HG03064 (cell line): ENCODE measurements at regions not wholly inside any gene's neighbourhood (a gene's known extent, or its start where the extent isn't known, plus 50 kb on each side); places are given as distances from the start of the nearest gene placed in this dataset.
"Not testable (repeated sequence)": the region's sequence is repeated elsewhere in the genome, so short reads cannot be mapped to it uniquely, and the experiment has no call there.

Source experiments
- ATAC-seq: cut with Tn5 transposase; IDR thresholded peaks from one replicate; pipeline ENCODE4 v1.9.1; 2021; ENCODE audit warnings: low read depth; ENCODE audit not compliant: unreplicated experiment

DNA sequence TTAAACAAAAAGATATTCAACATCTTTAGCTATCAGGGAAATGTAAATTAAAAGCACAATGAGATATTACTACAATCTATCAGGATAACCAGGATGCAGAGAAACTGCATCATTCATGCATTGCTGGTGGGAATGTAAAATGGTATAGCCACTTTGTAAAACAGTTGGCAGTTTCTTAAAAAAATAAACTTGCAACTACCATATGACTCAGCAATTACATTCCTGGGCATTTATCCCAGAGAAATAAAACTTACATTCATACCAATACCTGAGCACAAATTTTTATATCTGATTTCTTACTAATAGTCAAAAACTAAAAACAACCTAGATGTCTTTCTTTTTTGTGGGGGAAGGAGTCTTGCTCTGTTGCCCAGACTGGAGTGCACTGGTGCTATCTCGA is 190.3 kb upstream of the TAB2 start:
- no peak for ATAC-seq

DNA sequence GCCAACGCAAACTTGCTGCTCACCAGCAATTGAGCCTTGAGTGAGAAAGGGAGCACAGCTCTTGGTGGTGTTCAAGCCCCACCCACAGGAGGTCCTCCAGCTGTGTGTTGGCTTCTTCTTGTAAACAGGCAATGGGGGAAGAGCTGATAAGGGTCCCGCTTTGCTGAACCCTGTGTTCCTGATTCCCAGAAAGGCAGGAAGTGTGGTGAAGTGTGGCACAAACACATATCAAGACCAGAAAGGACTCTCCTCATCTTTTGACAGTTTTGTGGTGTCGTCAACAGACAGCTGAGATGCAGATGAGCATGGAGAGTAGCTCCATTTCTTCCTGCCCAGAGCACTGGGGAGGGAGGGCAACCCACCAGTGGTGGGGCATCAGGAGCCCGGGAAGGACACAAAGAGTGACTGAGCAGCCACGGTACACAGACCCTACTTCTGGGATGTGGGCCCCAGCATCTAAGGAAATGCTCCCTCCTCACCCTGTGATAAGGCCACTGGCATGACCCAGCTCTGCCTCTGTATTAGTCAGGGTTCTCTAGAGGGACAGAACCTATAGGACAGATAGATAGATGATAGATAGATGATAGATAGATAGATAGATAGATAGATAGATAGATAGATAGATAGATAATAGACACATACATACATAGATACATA is 188.9 kb upstream of the TAB2 start:
- no peak for ATAC-seq

DNA sequence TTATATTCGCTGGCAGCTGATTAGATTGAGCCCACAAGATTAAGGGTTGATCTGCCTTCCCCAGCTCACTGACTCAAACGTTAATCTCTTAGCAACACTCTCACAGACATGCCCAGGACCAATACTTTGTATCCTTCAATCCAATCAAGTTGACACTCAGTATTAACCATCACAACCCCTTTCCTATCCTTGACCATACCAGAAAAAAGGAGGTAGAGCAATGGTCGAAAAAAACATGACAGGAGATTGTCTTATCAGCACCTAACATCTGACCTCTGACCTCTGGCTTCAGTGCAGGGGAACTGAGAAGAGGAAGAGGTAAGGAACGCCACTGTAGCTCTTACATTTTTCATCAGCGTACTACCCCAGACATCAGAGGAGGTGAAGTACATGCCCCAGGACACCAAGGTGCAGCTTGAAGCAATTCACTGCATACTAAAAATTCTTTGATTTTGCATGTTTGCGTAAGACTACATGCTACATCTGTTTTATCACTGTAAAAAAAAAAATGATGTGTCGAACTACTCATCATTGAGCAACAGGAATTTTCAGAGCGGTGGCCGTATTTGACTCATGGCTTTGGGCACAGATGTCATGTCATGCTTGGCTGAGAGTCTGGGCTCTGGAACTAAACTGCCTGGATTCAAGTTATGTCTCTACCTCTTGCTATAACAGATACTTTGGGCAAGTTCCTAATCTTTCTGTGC is 188.0 kb upstream of the TAB2 start:
- ATAC-seq = no peak

GRCh38 chr6:149130090-149130489 is 187.4 kb upstream of the TAB2 start:
- no peak for ATAC-seq

DNA sequence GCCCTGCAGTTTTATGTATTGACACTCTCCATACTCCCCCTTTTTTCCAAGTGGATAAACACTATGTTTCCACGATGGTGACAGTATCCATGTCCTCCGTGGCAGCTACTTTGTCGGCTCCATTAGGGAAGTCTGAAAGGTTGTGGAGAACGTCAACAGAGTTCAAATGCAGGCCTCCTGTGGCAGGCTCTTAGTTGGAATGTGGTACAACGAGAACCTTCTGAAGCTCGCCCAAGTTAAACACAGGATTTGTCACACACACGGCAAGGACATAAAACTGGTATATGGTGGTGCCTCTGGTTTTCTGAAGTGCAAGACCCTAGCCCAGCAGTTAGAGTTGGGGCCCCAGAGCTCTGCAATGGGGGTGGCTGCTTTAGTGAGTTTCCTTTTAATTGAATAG is 187.0 kb upstream of the TAB2 start:
- ATAC-seq = no peak

DNA sequence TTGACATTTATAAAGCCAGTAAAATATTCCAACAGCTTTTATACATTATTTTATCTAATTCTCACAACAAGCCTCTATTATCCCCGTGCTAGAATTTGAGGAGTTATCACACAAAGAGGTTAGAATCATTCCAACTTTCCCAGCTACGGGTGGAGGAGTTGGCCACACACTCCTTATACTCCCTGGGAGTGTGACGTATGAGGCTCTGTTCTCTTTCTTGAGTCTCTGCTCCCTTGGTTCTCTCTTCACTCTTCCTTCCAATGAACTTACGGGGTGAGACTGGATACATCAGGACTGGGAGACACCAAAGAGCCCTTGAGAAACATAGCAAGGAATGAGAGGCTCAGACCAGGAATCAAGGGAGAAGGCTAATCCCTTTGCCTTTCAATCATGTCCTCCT is 185.6 kb upstream of the TAB2 start:
- no peak for ATAC-seq

DNA sequence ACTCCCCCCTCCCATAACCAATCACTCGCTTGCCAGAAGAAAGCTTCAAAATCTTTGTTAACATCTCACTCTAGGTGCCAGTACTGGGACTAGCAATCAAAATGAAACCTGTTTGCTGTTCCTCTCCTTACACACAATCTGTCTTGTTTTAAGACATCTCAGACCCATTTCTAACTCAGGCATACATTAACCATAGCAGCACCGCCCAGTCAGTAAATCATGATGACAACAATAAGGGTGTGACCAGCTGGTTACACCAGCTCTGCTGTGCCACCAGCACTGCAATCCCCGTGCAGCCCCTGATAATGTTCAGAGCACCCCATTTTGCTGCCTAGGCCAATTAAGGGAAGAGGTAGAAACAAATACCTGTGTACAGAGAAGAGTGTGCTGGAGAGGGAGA is 185.2 kb upstream of the TAB2 start:
- no peak for ATAC-seq

DNA sequence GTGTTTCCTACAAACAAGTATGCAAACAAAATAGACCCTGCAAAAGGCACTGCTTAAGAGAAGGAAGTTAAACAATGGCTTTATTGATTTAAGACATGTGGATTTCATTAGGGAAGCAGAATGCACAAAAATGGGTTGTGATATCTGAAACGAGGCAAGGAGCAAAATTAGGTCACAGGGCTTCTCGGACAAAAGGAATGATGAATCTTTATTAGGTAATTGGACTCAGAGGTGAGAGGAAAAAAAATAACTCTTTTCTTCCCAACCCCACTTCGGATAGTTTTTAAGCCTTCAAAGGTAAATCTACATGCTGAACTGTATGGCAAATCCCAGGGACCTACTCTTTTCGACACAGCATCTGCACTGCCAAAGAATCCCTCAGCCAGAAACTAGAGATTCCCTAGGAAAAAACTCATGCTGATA is 183.0 kb upstream of the TAB2 start:
- ATAC-seq = no peak

DNA sequence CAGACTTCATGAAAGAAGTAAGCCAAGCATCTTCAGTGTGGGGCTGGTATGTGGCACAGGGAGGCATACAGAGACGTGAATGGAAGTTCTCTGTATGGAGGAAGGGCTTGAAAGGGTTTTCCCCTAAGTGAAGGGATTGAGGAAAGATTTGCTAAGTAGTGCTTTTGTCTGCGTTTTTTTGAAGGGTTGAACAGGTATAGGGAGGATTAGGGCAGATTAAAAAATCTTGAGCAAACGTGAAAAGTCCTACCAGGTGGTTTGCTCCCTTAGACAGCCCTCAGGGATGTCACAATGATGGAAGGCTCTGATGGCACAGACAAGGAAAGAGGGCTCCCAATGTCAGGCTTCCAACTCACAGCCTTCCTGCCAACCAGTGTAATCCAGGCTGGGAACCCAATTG is 181.7 kb upstream of the TAB2 start:
- no peak for ATAC-seq

DNA sequence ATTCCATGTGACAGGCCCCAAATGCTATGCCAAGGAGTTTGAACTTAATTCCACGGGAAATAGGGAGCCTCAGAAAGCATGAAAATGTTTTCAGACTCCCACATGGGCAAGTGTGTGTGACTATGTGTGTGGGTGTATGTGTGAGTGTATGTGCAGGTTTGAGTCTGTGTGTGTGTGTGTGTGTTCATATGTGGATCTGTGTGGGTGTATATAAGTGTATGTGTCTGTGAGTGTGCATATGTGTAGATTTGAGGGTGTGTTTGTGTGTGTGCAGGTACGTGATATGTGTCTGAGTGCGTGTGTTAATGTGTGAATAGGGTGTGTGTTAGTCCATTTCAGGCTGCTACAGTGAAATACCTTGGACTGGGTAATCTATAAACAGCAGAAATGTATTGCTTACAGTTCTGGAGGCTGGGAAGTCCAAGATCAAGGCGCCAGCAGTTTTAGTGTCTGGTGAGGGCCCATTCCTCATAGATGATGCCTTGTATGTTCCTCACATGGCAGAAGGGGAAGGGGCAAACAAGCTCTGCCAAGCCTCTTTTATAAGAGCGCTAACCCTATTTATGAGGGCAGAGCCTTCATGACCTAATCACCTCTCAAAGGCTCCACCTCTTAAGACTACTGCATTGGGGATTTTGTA is 181.1 kb upstream of the TAB2 start:
- ATAC-seq = no peak

- no peak for ATAC-seq
Observed at GRCh38 chr6:149136913-149137286, 180.6 kb upstream of the TAB2 start.

DNA sequence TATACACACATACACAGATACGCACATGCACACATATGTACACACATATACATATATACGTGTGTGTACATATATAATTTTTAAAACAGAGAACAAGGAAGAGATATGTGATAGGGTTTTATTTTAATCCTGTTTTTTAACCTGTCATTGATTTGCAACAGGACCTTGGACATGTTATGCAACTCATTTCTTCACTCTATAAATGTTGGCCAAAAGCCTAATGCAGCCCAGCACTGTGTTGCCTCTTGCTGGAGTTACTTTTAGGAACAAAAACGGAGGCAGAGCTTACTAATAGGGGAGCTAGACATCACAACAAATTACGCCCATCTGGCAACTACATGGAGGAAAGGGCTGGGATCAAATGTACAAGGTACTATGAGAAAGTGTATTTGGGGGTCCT is 179.9 kb upstream of the TAB2 start:
- no peak for ATAC-seq

GRCh38 chr6:149138089-149138488 is 179.4 kb upstream of the TAB2 start:
- ATAC-seq = no peak

DNA sequence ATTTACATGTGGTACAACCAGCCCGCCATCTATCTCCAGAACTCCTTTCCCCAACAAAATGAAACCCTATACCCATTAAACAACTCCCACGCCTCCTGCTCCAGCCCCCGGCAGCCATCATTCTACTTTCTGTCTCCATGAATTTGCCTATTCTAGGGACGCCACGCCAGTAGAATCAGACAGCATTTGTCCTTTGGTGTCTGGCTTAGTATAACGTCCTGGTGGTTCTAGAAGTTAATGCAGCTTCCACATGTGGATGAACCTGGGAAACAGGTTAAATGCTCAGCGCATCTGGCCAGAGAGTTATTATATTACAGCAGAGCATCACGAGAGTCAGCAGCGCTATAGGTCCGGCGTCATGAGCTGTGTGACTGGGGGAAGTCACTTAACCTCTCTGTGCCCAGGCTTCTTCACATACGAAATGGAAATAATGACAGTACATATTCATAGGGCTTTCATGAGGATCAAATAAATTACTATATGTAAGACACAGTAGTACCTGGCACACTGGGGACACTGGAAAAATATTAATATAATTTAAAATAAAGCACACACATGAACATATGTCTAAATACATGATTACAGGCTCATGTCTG is 178.7 kb upstream of the TAB2 start:
- no peak for ATAC-seq

DNA sequence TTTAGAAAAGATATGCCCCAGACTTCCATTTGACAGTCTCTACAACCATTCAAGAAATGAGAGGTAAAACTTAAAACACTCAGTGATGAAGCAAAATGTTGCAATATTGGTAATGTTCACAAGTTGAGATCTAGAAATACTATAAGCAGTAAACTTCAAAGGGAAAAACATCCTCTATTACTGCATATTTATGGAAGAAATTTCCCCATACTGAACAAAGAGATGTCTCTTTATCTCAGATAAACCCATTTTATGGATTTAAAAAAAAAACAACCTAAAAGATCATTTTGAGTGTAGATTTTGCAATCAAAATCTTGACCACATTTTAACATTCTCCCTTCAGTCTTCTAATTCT is 177.8 kb upstream of the TAB2 start:
- ATAC-seq = no peak

GRCh38 chr6:149140137-149140909 is 177.2 kb upstream of the TAB2 start:
- ATAC-seq = peak; percentile 74

DNA sequence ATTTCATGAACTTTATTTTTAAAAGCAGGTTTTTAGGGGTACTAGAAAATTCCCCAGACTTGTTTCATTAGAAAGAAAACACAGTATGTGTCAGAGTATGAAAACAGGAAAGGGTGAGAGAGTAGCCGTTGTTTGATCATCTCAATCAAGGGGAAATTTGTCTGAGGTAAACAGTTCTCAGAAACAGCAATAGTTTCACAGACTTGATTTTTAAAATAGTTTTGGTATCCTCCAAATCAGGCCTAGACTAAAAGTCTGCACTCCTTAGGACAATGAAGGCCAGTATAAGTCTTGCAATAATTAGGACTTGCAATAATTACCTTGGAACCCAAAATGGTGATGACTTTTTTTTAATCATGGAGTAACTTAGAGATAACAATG is 176.6 kb upstream of the TAB2 start:
- ATAC-seq = peak; percentile 53

DNA sequence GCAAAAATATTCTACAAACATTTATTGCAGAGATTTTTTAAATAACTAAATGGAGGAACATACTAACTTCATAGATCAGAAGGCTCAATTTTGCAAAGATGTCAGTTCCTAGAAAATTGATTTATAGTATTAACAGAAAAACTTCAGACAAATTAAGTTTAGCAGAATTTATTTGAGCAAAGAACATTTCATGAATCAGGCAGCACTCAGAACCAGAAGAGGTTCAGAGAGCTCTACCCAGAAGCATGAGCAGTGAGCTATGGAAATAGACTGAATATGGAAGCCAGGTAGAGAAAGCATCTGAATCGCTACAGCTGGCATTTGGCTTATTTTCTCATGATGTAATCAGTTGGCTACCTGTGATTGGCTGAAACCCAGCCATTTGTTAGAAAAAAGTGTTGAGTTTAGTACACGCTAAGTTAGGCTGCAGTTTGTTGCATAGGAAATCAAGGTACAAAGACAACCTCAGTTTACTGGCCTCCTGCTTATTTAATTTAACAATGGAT is 174.5 kb upstream of the TAB2 start:
- ATAC-seq = no peak

DNA sequence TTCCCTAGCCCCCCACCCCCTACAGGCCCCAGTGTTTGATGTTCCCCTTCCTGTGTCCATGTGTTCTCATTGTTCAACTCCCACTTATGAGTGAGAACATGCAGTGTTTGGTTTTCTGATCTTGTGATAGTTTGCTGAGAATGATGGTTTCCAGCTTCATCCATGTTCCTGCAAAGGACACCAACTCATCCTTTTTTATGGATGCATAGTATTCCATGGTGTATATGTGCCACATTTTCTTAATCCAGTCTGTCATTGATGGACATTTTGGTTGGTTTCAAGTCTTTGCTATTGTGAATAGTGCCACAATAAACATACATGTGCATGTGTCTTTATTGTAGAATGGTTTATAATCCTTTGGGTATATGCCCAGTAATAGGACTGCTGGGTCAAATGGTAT is 171.7 kb upstream of the TAB2 start:
- not testable (repeated sequence) for ATAC-seq

DNA sequence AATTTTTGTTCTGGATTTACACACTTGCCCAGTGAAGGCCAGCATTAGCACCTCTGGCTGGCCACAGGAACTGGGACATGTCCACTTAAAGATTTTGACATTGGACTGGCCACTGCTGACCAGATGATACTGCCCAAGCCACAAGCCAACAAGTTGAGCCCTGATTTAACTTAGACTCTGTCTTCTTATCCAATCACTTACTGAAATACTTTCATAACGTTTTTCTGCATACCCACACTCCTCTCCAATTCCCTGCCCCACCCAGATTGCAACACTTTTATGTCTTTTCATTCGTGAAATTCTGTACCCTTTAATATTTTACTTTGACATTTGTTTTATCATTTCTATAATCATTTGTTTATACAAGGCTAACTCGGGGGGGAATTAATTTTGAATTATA is 170.3 kb upstream of the TAB2 start:
- ATAC-seq = no peak
